HEK293 (cell line): ENCODE measurements at regions not wholly inside any gene's neighbourhood (a gene's known extent, or its start where the extent isn't known, plus 50 kb on each side); places are given as distances from the start of the nearest gene placed in this dataset.
"Not testable (repeated sequence)": the region's sequence is repeated elsewhere in the genome, so short reads cannot be mapped to it uniquely, and the experiment has no call there.

Experiments
- CTCF ChIA-PET: fragments of 350-600 bp; formaldehyde crosslinking; extraction: SDS; loops from one replicate; lab custom pipeline; 2021; ENCODE audit warnings: antibody characterized with exemption; lab: Yijun Ruan, JAX
- POLR2A ChIA-PET: fragments of 300-600 bp; formaldehyde crosslinking; extraction: SDS; loops from one replicate; lab custom pipeline; 2020; ENCODE audit warnings: antibody characterized with exemption, inconsistent platforms; lab: Yijun Ruan, JAX
- H3K27ac ChIP-seq: fragments of 200-500 bp; sonication (Bioruptor generic); 2 replicates; pipeline ENCODE4 v1.5.1; 2014; ENCODE audit warnings: low read depth, low read length, control low read depth, inconsistent platforms; ENCODE audit errors: extremely low read depth
- H3K36me3 ChIP-seq, 2 experiments: fragments of 200-500 bp in 1 of 2; sonication (Bioruptor generic) in 1 of 2; 1 replicate in 1 of 2; 2 replicates in 1 of 2; pipeline ENCODE4 v1.5.1; 2014 to 2017; ENCODE audit warnings: inconsistent platforms in 2 of 2, low read length in 2 of 2; ENCODE audit not compliant: control insufficient read depth in 2 of 2, insufficient read depth in 1 of 2
- H3K4me1 ChIP-seq: fragments of 200-500 bp; sonication (Bioruptor generic); 2 replicates; pipeline ENCODE4 v1.5.1; 2014; ENCODE audit warnings: mild to moderate bottlenecking, low read length, inconsistent platforms; ENCODE audit not compliant: control insufficient read depth, insufficient read depth
- H3K4me3 ChIP-seq: 2 replicates; pipeline ENCODE4 v1.5.1; 2011; ENCODE audit warnings: low read depth, mild to moderate bottlenecking, control low read depth, low read length, moderate library complexity
- H3K9me3 ChIP-seq: fragments of 200-500 bp; sonication (Bioruptor generic); 2 replicates; pipeline ENCODE4 v1.5.1; 2014; ENCODE audit warnings: low read depth, low read length, inconsistent platforms; ENCODE audit not compliant: control insufficient read depth, insufficient read depth
- BCL11A ChIP-seq: fragments of 450-650 bp; formaldehyde crosslinking; IDR thresholded peaks from 2 replicates; pipeline ENCODE4 v1.5.1; 2016; ENCODE audit warnings: low read depth, missing biosample characterization, missing genetic modification characterization
- KLF1 ChIP-seq: fragments of 450-650 bp; formaldehyde crosslinking; IDR thresholded peaks from 2 replicates; pipeline ENCODE4 v1.5.1; 2016; ENCODE audit warnings: missing biosample characterization, missing genetic modification characterization
- SCRT1 ChIP-seq: fragments of 450-650 bp; formaldehyde crosslinking; IDR thresholded peaks from 2 replicates; pipeline ENCODE4 v1.5.1; 2016; ENCODE audit warnings: missing biosample characterization, missing genetic modification characterization, borderline replicate concordance
- SCRT2 ChIP-seq: fragments of 450-650 bp; formaldehyde crosslinking; IDR thresholded peaks from 2 replicates; pipeline ENCODE4 v1.5.1; 2016; ENCODE audit warnings: missing biosample characterization, missing genetic modification characterization
- SP7 ChIP-seq: fragments of 450-650 bp; formaldehyde crosslinking; IDR thresholded peaks from 2 replicates; pipeline ENCODE4 v1.5.1; 2016; ENCODE audit warnings: missing biosample characterization, missing genetic modification characterization
- YY2 ChIP-seq: fragments of 450-650 bp; formaldehyde crosslinking; IDR thresholded peaks from 2 replicates; pipeline ENCODE4 v1.5.1; 2016; ENCODE audit warnings: missing biosample characterization, missing genetic modification characterization
- ZNF121 ChIP-seq: fragments of 450-650 bp; formaldehyde crosslinking; IDR thresholded peaks from 2 replicates; pipeline ENCODE4 v1.5.1; 2016; ENCODE audit warnings: missing biosample characterization, missing genetic modification characterization
- ZNF132 ChIP-seq: fragments of 450-650 bp; formaldehyde crosslinking; IDR thresholded peaks from 2 replicates; pipeline ENCODE4 v1.5.1; 2017; ENCODE audit warnings: missing biosample characterization, missing genetic modification characterization, borderline replicate concordance
- ZNF146 ChIP-seq: fragments of 450-650 bp; formaldehyde crosslinking; IDR thresholded peaks from 2 replicates; pipeline ENCODE4 v1.5.1; 2016; ENCODE audit warnings: missing biosample characterization, missing genetic modification characterization
- ZNF423 ChIP-seq: fragments of 450-650 bp; formaldehyde crosslinking; IDR thresholded peaks from 2 replicates; pipeline ENCODE4 v1.5.1; 2016; ENCODE audit warnings: missing biosample characterization, missing genetic modification characterization
- ZNF555 ChIP-seq: fragments of 450-650 bp; formaldehyde crosslinking; conservative IDR thresholded peaks from 2 replicates; pipeline ENCODE4 v1.5.1; 2017; ENCODE audit warnings: missing biosample characterization, mild to moderate bottlenecking, missing genetic modification characterization, inconsistent platforms
- ZNF629 ChIP-seq: fragments of 450-650 bp; formaldehyde crosslinking; IDR thresholded peaks from 2 replicates; pipeline ENCODE4 v1.5.1; 2017; ENCODE audit warnings: missing biosample characterization, missing genetic modification characterization
- ZNF785 ChIP-seq: fragments of 450-650 bp; formaldehyde crosslinking; IDR thresholded peaks from 2 replicates; pipeline ENCODE4 v1.5.1; 2016; ENCODE audit warnings: missing biosample characterization, missing genetic modification characterization
- TF ChIP-seq, protein P1 (sequence below): fragments of 450-650 bp; formaldehyde crosslinking; IDR thresholded peaks from 2 replicates; pipeline ENCODE4 v1.5.1; 2016; ENCODE audit warnings: missing biosample characterization, missing genetic modification characterization, low read depth
- TF ChIP-seq, protein P2 (sequence below): fragments of 450-650 bp; formaldehyde crosslinking; IDR thresholded peaks from 2 replicates; pipeline ENCODE4 v1.5.1; 2016; ENCODE audit warnings: missing biosample characterization, missing genetic modification characterization
- TF ChIP-seq, protein P3 (sequence below): fragments of 450-650 bp; formaldehyde crosslinking; IDR thresholded peaks from 2 replicates; pipeline ENCODE4 v1.5.1; 2017; ENCODE audit warnings: missing biosample characterization, missing genetic modification characterization
- TF ChIP-seq, protein P4 (sequence below): fragments of 450-650 bp; formaldehyde crosslinking; IDR thresholded peaks from 2 replicates; pipeline ENCODE4 v1.5.1; 2016; ENCODE audit warnings: missing biosample characterization, missing genetic modification characterization

DNA sequence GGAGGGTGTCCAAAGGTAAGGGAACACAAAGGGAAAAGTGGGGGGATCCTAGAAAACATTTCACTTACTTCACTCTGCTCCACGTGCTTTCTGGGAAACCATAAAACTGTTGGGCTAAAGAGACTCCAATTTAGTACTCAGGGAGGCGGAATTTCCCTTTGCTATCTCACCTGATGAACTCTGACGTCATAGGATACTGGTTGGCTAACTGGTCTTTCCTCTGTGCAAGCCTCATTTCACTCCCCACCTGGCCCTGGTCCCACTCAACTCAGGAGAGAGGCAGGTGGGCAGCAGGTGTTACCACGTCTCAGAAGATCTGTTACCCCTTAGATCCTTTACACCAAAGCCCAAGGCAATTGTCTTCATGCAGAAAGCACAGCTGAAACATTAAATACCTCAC is 51.8 kb upstream of the PMAIP1 start:
- POLR2A ChIA-PET = interaction anchor here (1.7 kb wide), 1 partner anchor 52 kb away, joined by 9 read pairs; the partner anchor contains the start of gene PMAIP1
- TF ChIP-seq ZNF132 = no peak
- no peak for TF ChIP-seq ZNF146 (tag by site-specific recombination)
- no peak for TF ChIP-seq SCRT2 (tag by site-specific recombination)
- no peak for TF ChIP-seq KLF1 (tag by site-specific recombination)
- TF ChIP-seq, protein P1, sequence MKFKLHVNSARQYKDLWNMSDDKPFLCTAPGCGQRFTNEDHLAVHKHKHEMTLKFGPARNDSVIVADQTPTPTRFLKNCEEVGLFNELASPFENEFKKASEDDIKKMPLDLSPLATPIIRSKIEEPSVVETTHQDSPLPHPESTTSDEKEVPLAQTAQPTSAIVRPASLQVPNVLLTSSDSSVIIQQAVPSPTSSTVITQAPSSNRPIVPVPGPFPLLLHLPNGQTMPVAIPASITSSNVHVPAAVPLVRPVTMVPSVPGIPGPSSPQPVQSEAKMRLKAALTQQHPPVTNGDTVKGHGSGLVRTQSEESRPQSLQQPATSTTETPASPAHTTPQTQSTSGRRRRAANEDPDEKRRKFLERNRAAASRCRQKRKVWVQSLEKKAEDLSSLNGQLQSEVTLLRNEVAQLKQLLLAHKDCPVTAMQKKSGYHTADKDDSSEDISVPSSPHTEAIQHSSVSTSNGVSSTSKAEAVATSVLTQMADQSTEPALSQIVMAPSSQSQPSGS (tag by site-specific recombination) = peak; percentile 66
- peak; percentile 49 for TF ChIP-seq ZNF629 (tag by site-specific recombination)
- no peak for TF ChIP-seq BCL11A (tag by site-specific recombination)
- no peak for TF ChIP-seq YY2 (tag by site-specific recombination)
- TF ChIP-seq, protein P2, sequence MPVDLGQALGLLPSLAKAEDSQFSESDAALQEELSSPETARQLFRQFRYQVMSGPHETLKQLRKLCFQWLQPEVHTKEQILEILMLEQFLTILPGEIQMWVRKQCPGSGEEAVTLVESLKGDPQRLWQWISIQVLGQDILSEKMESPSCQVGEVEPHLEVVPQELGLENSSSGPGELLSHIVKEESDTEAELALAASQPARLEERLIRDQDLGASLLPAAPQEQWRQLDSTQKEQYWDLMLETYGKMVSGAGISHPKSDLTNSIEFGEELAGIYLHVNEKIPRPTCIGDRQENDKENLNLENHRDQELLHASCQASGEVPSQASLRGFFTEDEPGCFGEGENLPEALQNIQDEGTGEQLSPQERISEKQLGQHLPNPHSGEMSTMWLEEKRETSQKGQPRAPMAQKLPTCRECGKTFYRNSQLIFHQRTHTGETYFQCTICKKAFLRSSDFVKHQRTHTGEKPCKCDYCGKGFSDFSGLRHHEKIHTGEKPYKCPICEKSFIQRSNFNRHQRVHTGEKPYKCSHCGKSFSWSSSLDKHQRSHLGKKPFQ (tag by site-specific recombination) = no peak
- 0 out of 2 replicates have a peak, but pooled peaks have one; percentile 12 for TF ChIP-seq SCRT1 (tag by site-specific recombination)
- no peak for TF ChIP-seq SP7 (tag by site-specific recombination)
- TF ChIP-seq, protein P3, sequence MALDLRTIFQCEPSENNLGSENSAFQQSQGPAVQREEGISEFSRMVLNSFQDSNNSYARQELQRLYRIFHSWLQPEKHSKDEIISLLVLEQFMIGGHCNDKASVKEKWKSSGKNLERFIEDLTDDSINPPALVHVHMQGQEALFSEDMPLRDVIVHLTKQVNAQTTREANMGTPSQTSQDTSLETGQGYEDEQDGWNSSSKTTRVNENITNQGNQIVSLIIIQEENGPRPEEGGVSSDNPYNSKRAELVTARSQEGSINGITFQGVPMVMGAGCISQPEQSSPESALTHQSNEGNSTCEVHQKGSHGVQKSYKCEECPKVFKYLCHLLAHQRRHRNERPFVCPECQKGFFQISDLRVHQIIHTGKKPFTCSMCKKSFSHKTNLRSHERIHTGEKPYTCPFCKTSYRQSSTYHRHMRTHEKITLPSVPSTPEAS (tag by site-specific recombination) = no peak
- Histone ChIP-seq H3K9me3 (no peaks in the 10 kb centered on the region), H3K27ac (no peak overlapping the region), H3K36me3 (no peaks in the 10 kb centered on the region), H3K4me1 (no peaks in the 10 kb centered on the region), H3K4me3 (no peak overlapping the region)
- CTCF ChIA-PET = interaction anchor here (0.6 to 1.4 kb wide), 3 partner anchors 25 to 140 kb away, joined by 3 to 5 read pairs (median 5); no protein-coding TSS in a partner anchor

DNA sequence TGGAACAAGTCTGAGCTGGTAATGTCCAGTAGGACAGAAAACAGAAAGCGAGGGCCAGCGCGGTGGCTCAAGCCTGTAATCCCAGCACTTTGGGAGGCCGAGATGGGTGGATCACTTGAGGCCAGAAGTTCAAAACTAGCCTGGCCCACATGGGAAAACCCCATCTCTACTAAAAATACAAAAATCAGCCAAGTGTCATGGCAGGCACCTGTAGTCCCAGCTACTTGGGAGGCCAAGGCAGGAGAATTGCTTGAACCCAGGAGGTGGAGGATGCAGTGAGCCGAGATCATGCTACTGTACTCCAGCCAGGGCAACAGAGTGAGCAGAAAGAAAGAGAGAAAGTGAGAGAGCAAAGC is 52.3 kb upstream of the PMAIP1 start:
- not testable (repeated sequence) for H3K9me3 ChIP-seq, H3K4me3 ChIP-seq, H3K36me3 ChIP-seq, H3K4me1 ChIP-seq, H3K27ac ChIP-seq
- POLR2A ChIA-PET = interaction anchor here (1.7 kb wide), 1 partner anchor 52 kb away, joined by 9 read pairs; the partner anchor contains the start of gene PMAIP1
- CTCF ChIA-PET = interaction anchor here (0.9 to 1.4 kb wide), 3 partner anchors 9 to 140 kb away, joined by 3 to 4 read pairs (median 3); no protein-coding TSS in a partner anchor

DNA sequence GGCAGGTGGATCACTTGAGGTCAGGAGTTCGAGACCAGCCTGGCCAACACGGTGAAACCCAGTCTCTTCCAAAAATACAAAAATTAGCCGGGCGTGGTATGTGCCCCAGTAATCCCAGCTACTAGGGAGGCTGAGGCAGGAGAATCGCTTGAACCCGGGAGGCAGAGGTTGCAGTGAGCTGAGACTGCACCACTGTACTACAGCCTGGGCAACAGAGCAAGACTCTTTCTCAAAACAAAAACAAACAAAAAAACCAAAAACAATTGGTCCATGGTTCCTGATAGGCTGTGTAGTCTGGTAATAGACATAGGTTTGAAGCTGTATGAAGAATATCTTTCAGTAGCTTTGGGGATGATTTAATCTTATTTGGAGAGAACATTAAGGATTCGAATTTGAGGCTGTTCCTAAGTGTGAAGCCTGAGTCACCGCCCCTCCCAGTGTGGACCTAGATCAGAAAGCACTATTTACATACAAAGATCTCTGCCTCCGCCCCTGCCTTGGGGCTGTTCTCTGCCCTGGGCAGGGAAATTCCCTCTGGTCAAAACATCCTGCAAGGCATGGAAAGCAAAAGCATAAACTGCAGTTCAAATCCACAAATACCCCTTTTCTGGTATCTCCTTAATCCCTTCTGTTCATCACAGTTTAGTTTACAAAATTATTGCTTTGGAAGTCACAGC is 52.8 kb upstream of the PMAIP1 start:
- TF ChIP-seq, protein P4, sequence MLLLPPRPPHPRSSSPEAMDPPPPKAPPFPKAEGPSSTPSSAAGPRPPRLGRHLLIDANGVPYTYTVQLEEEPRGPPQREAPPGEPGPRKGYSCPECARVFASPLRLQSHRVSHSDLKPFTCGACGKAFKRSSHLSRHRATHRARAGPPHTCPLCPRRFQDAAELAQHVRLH (tag by site-specific recombination) = 0 out of 2 replicates have a peak, but pooled peaks have one; percentile 24
- TF ChIP-seq ZNF423 (tag by site-specific recombination) = no peak
- no peak for TF ChIP-seq ZNF785
- TF ChIP-seq ZNF121 (tag by site-specific recombination) = peak; percentile 95
- 0 out of 2 replicates have a peak, but pooled peaks have one; percentile 18 for TF ChIP-seq KLF1 (tag by site-specific recombination)
- no peak for TF ChIP-seq ZNF555 (tag by site-specific recombination)
- TF ChIP-seq, all 188 proteins: peak for 3
- Histone ChIP-seq H3K4me3 (no peak overlapping the region), H3K27ac (no peak overlapping the region), H3K9me3 (no peaks in the 10 kb centered on the region), H3K4me1 (no peaks in the 10 kb centered on the region), H3K36me3 (no peaks in the 10 kb centered on the region)
- CTCF ChIA-PET = interaction anchor here (0.9 to 1.4 kb wide), 4 partner anchors 10 to 141 kb away, joined by 3 to 4 read pairs (median 4); no protein-coding TSS in a partner anchor
- POLR2A ChIA-PET = interaction anchor here (0.6 to 1.7 kb wide), 2 partner anchors 32 to 53 kb away, joined by 4 to 9 read pairs; partner anchors contain the start of gene PMAIP1
